Heart left ventricle (tissue), 16 donors: ENCODE measurements at regions not wholly inside any gene's neighbourhood (a gene's known extent, or its start where the extent isn't known, plus 50 kb on each side); places are given as distances from the start of the nearest gene placed in this dataset.
A peak's percentile ranks its signal among the peaks of the same experiment; 100 is the strongest.

ENCODE experiments used
- ATAC-seq, 4 donors: fragments of 200-7000 bp; cut with Tn5 transposase; one replicate each; pipeline ENCODE4 v1.9.1; 2020 to 2022; ENCODE audit warnings: moderate library complexity in 4 of 4, mild to moderate bottlenecking in 3 of 4, moderate number of reproducible peaks in 1 of 4
- DNase-seq, 5 donors: peaks; one replicate each; pipeline ENCODE4 v3.0.0-alpha.2; 2020
- H3K27ac ChIP-seq, 12 donors: fragments of 200-600 bp; sonication (generic) in 4 of 12; one replicate each; pipeline versions ENCODE4 v1.5.0 to v1.8.0; 2016 to 2022; ENCODE audit warnings: mild to moderate bottlenecking in 2 of 12
- H3K27me3 ChIP-seq, 9 donors: fragments of 200-600 bp; sonication (generic) in 2 of 9; one replicate each; pipeline versions ENCODE4 v1.5.1 to v1.8.0; 2016 to 2022; ENCODE audit warnings: mild to moderate bottlenecking in 3 of 9
- H3K36me3 ChIP-seq, 9 donors: fragments of 200-600 bp; sonication (generic) in 2 of 9; one replicate each; pipeline versions ENCODE4 v1.5.0 to v1.8.0; 2018 to 2022; ENCODE audit warnings: mild to moderate bottlenecking in 2 of 9
- H3K4me1 ChIP-seq, 12 donors: fragments of 200-600 bp; sonication (generic) in 4 of 12; one replicate each; pipeline versions ENCODE4 v1.5.0 to v1.8.0; 2016 to 2022; ENCODE audit warnings: mild to moderate bottlenecking in 3 of 12
- H3K4me3 ChIP-seq, 12 donors: fragments of 200-600 bp; sonication (generic) in 4 of 12; one replicate each; pipeline versions ENCODE4 v1.5.0 to v1.8.0; 2017 to 2022; ENCODE audit warnings: mild to moderate bottlenecking in 9 of 12, moderate library complexity in 4 of 12
- H3K9me3 ChIP-seq, 12 donors: fragments of 200-600 bp; sonication (generic) in 4 of 12; one replicate each; pipeline versions ENCODE4 v1.5.0 to v1.8.0; 2016 to 2022; ENCODE audit warnings: mild to moderate bottlenecking in 1 of 12
- CTCF ChIP-seq, 12 donors: fragments of 200-600 bp; sonication (generic) in 4 of 12; IDR thresholded peaks; one replicate each; pipeline versions ENCODE4 v1.5.0 to v1.8.0; 2018 to 2022; ENCODE audit warnings: antibody characterized with exemption in 12 of 12, mild to moderate bottlenecking in 5 of 12
- POLR2A ChIP-seq, 2 donors: fragments of 450-650 bp; IDR thresholded peaks; one replicate each; pipeline ENCODE4 v1.6.1; 2017; ENCODE audit warnings: antibody characterized with exemption in 2 of 2, mild to moderate bottlenecking in 2 of 2, moderate library complexity in 2 of 2
- WGBS, 4 donors: extraction: QIAGEN DNeasy Blood & Tissue Kit in 2 of 4; methylation state at CpG; one replicate each; pipeline versions ENCODE4 v1.1.5 to v1.1.7; 2013 to 2018; 5-methylcytosine and 5-hydroxymethylcytosine counted together
- intact Hi-C, 10 donors: fragments of 100-400 bp; cut with DNase I; formaldehyde crosslinking; loops; one replicate each; pipeline versions ENCODE4 v1.11.1 to v1.14.2; 2022
- donor health status: ischemic (EF 13 %, LVEDD 7.1; RV severe dilation, severe dysfunction).
- donor health status: healthy with polysubstance abuse.
- donor health status: DM: no; HTN: yes; CAD: no.
- donor health status: DM: no; HTN: no; CAD: no.
- donor health status: ischemic (EF 25% LVEDD 6.9; RV normal size, moderate dysfunction).
- donor health status: ischemic (EF 25% LVEDD 5.7; RV mildly dilated, moderate dysfunction).
- donor health status: healthy.
- donor health status: DM: yes; HTN: yes; CAD: no.
- donor health status: ischemic (EF 35%, LVEDD 5.7; RV mildly dilated, moderate dysfunction).
- donor health status: nonischemic (EF 11% LVEDD 7.7; RV severe dilation, severe dysfunction).
- donor health status: DM: yes; HTN: yes; CAD: no.
- donor health status: PGD.
- donor health status: ischemic (EF 29% LVEDD 5.4; RV normal size, mild dysfunction).
- donor health status: nonischemic (EF 23%, LVEDD 6.1; RV moderate dilation, normal function).

- Histone ChIP-seq H3K9me3 (peaks cover 0 to 4% (median 0%) of the 10 kb centered on the region in 12 donors), H3K4me3 (no peak overlapping the region), H3K27me3 (no peaks in the 10 kb centered on the region), H3K36me3 (no peaks in the 10 kb centered on the region), H3K4me1 (no peaks in the 10 kb centered on the region), H3K27ac (no peak overlapping the region)
- intact Hi-C loops: loop anchor here in 1 of 10 donors (10.0 kb wide), 1 partner anchor 585 kb away; no protein-coding TSS in a partner anchor
- ATAC-seq (peak in 1 of 4 donors; percentile 34), DNase-seq (no peak)
- TF ChIP-seq POLR2A (IDR thresholded peaks at IDR 0.05): no peak
- 97 to 100% (median 100%) methylated on average over 1 of the region's 1 CpG for WGBS, 4 donors
Measured at GRCh38 chr21:17930093-17930492, 110.9 kb upstream of the C21orf91 start.

- intact Hi-C loops: loop anchor here in 3 of 10 donors (5.0 kb wide), 2 partner anchors 38 to 252 kb away; no protein-coding TSS in a partner anchor
- Histone ChIP-seq H3K4me1 (no peaks in the 10 kb centered on the region), H3K27ac (no peak overlapping the region), H3K4me3 (no peak overlapping the region), H3K36me3 (no peaks in the 10 kb centered on the region), H3K9me3 (peaks cover 0 to 4% (median 0%) of the 10 kb centered on the region in 12 donors), H3K27me3 (no peaks in the 10 kb centered on the region)
- DNase-seq (no peak), ATAC-seq (no peak)
- TF ChIP-seq POLR2A (IDR thresholded peaks at IDR 0.05) (no peak), CTCF (IDR thresholded peaks at IDR 0.05) (no peak)
- WGBS, 4 donors: 65 to 85% (median 82%) methylated on average over 4 to 7 of the region's 7 CpGs
Measured at GRCh38 chr21:17929510-17929909, 110.4 kb upstream of the C21orf91 start.

GRCh38 chr21:17925899-17926298, 106.7 kb upstream of the C21orf91 start:
- DNase-seq (no peak), ATAC-seq (no peak)
- H3K27ac ChIP-seq: no peak overlapping the region
- intact Hi-C loops: loop anchor here in 6 of 10 donors (2.0 to 5.0 kb wide), 3 partner anchors 41 to 249 kb away; no protein-coding TSS in a partner anchor
- no peak overlapping the region for H3K4me3 ChIP-seq
- TF ChIP-seq CTCF (IDR thresholded peaks at IDR 0.05): peak in 10 of 12 donors; percentile 35 to 75 (median 52)
- no peak for TF ChIP-seq POLR2A (IDR thresholded peaks at IDR 0.05)
- no peaks in the 10 kb centered on the region for H3K36me3 ChIP-seq
- WGBS, 4 donors: 44 to 56% (median 47%) methylated on average over 1 of the region's 1 CpG
- H3K27me3 ChIP-seq: no peaks in the 10 kb centered on the region
- H3K9me3 ChIP-seq: peaks cover 0 to 3% (median under 1%) of the 10 kb centered on the region in 12 donors
- H3K4me1 ChIP-seq: peaks cover 0 to 10% (median 0%) of the 10 kb centered on the region in 12 donors

GRCh38 chr21:17925000-17925610, 105.9 kb upstream of the C21orf91 start:
- Histone ChIP-seq H3K4me3 (no peak overlapping the region), H3K36me3 (no peaks in the 10 kb centered on the region), H3K27me3 (no peaks in the 10 kb centered on the region), H3K4me1 (peaks cover 0 to 10% (median 0%) of the 10 kb centered on the region in 12 donors), H3K27ac (no peak overlapping the region), H3K9me3 (peaks cover 0 to 11% (median 4%) of the 10 kb centered on the region in 12 donors)
- DNase-seq (peak in 2 of 5 donors; percentile 41 to 42), ATAC-seq (peak; percentile 59 to 88 (median 82))
- TF ChIP-seq CTCF (IDR thresholded peaks at IDR 0.05) (peak; percentile 73 to 90 (median 82)), POLR2A (IDR thresholded peaks at IDR 0.05) (no peak)
- intact Hi-C loops: loop anchor here in 8 of 10 donors (2.0 to 5.0 kb wide), 4 partner anchors 42 to 248 kb away; no protein-coding TSS in a partner anchor
- 0 to 2% (median 1%) methylated on average over 3 of the region's 3 CpGs for WGBS, 4 donors
